Cerebellar nuclear complex (tissue), 1 donor: ENCODE measurements at regions not wholly inside any gene's neighbourhood (a gene's known extent, or its start where the extent isn't known, plus 50 kb on each side); places are given as distances from the start of the nearest gene placed in this dataset.
"Not testable (repeated sequence)": the region's sequence is repeated elsewhere in the genome, so short reads cannot be mapped to it uniquely, and the experiment has no call there.

ENCODE experiments used
- DNase-seq, 2 experiments: peaks; one replicate each; lab custom pipeline; 2025; lab: John Stamatoyannopoulos, UW

GRCh38 chr11:116698080-116698479 is 74.7 kb downstream of the BUD13 start:
- no peak for DNase-seq

GRCh38 chr11:116697639-116698038 is 75.1 kb downstream of the BUD13 start:
- DNase-seq: no peak

- DNase-seq: no peak
Measured at GRCh38 chr11:116697011-116697410, 75.8 kb downstream of the BUD13 start.

GRCh38 chr11:116696381-116696941 is 76.3 kb downstream of the BUD13 start:
- no peak for DNase-seq

- DNase-seq: no peak
Measured at GRCh38 chr11:116695657-116696254, 77.0 kb downstream of the BUD13 start.

GRCh38 chr11:116694815-116695590 is 77.8 kb downstream of the BUD13 start:
- no peak for DNase-seq

GRCh38 chr11:116694349-116694725 is 78.5 kb downstream of the BUD13 start:
- no peak for DNase-seq

GRCh38 chr11:116693593-116694348 is 79.0 kb downstream of the BUD13 start:
- no peak for DNase-seq

- DNase-seq: no peak
Measured at GRCh38 chr11:116693102-116693570, 79.7 kb downstream of the BUD13 start.

GRCh38 chr11:116692318-116693101 is 80.3 kb downstream of the BUD13 start:
- no peak for DNase-seq

GRCh38 chr11:116691771-116692177 is 81.0 kb downstream of the BUD13 start:
- peak in 1 of 2 experiments; percentile 2 for DNase-seq

- DNase-seq: no peak
Measured at GRCh38 chr11:116690611-116691010, 82.2 kb downstream of the BUD13 start.

GRCh38 chr11:116689413-116690127 is 83.2 kb downstream of the BUD13 start:
- DNase-seq: no peak

GRCh38 chr11:116688202-116688540 is 84.6 kb downstream of the BUD13 start:
- no peak for DNase-seq

GRCh38 chr11:116687458-116688201 is 85.2 kb downstream of the BUD13 start:
- no peak for DNase-seq

GRCh38 chr11:116686866-116687265 is 85.9 kb downstream of the BUD13 start:
- DNase-seq: no peak

GRCh38 chr11:116683982-116684381 is 88.8 kb downstream of the BUD13 start:
- no peak for DNase-seq

- no peak for DNase-seq
Measured at GRCh38 chr11:116680349-116681125, 92.2 kb downstream of the BUD13 start.

- no peak for DNase-seq
Measured at GRCh38 chr11:116678887-116679286, 93.9 kb downstream of the BUD13 start.

GRCh38 chr11:116667318-116667717 is 105.5 kb downstream of the BUD13 start:
- DNase-seq: not testable (repeated sequence)
